GM18909 (cell line): ENCODE measurements at regions not wholly inside any gene's neighbourhood (a gene's known extent, or its start where the extent isn't known, plus 50 kb on each side); places are given as distances from the start of the nearest gene placed in this dataset.
A peak's percentile ranks its signal among the peaks of the same experiment; 100 is the strongest.

Experiments
- ATAC-seq: cut with Tn5 transposase; IDR thresholded peaks from one replicate; pipeline ENCODE4 v1.9.1; 2021; ENCODE audit warnings: mild to moderate bottlenecking; ENCODE audit not compliant: unreplicated experiment, poor library complexity

GRCh38 chr2:41847744-41848441, 199.9 kb upstream of the PKDCC start:
- no peak for ATAC-seq

- ATAC-seq = no peak
These were observed 196.3 kb upstream of the PKDCC start for GRCh38 chr2:41851554-41851953.

GRCh38 chr2:41853427-41854191, 194.2 kb upstream of the PKDCC start:
- no peak for ATAC-seq

GRCh38 chr2:41854227-41854626, 193.6 kb upstream of the PKDCC start:
- no peak for ATAC-seq

- ATAC-seq = no peak
These were observed 190.9 kb upstream of the PKDCC start for GRCh38 chr2:41856946-41857345.

GRCh38 chr2:41859615-41860514, 188.0 kb upstream of the PKDCC start:
- ATAC-seq = no peak

GRCh38 chr2:41863062-41863461, 184.8 kb upstream of the PKDCC start:
- no peak for ATAC-seq

- no peak for ATAC-seq
These were observed 182.6 kb upstream of the PKDCC start for GRCh38 chr2:41865263-41865662.

- ATAC-seq = no peak
These were observed 180.3 kb upstream of the PKDCC start for GRCh38 chr2:41867553-41867952.

GRCh38 chr2:41869542-41870264, 178.1 kb upstream of the PKDCC start:
- ATAC-seq = peak; percentile 73

- ATAC-seq = no peak
These were observed 177.6 kb upstream of the PKDCC start for GRCh38 chr2:41870265-41870585.

- ATAC-seq = no peak
These were observed 176.7 kb upstream of the PKDCC start for GRCh38 chr2:41871080-41871479.

GRCh38 chr2:41872646-41873045, 175.2 kb upstream of the PKDCC start:
- no peak for ATAC-seq

GRCh38 chr2:41873102-41874031, 174.5 kb upstream of the PKDCC start:
- ATAC-seq = no peak

- no peak for ATAC-seq
These were observed 170.6 kb upstream of the PKDCC start for GRCh38 chr2:41877114-41877678.

GRCh38 chr2:41878056-41878455, 169.8 kb upstream of the PKDCC start:
- no peak for ATAC-seq

- no peak for ATAC-seq
These were observed 169.0 kb upstream of the PKDCC start for GRCh38 chr2:41878716-41879234.

GRCh38 chr2:41879235-41879916, 168.4 kb upstream of the PKDCC start:
- ATAC-seq = no peak
